GM20000 (cell line): ENCODE measurements at regions not wholly inside any gene's neighbourhood (a gene's known extent, or its start where the extent isn't known, plus 50 kb on each side); places are given as distances from the start of the nearest gene placed in this dataset.

ENCODE experiments used
- DNase-seq: peaks from one replicate; pipeline ENCODE4 v3.0.0; 2012; ENCODE audit warnings: low spot score
- CTCF ChIP-seq: IDR thresholded peaks from 2 replicates; pipeline ENCODE4 v1.5.1; 2012; ENCODE audit warnings: mild to moderate bottlenecking, control low read depth; ENCODE audit errors: extremely low read depth, missing control alignments

GRCh38 chr18:7388741-7389140 lies 157.9 kb downstream of the LRRC30 start:
- no peak for DNase-seq
- no peak for TF ChIP-seq CTCF

GRCh38 chr18:7390731-7391492 lies 160.0 kb downstream of the LRRC30 start:
- TF ChIP-seq CTCF = no peak
- no peak for DNase-seq

GRCh38 chr18:7393080-7393479 lies 162.2 kb downstream of the LRRC30 start:
- no peak for DNase-seq
- no peak for TF ChIP-seq CTCF

- TF ChIP-seq CTCF = no peak
- no peak for DNase-seq
Measured at GRCh38 chr18:7394050-7394659, 163.3 kb downstream of the LRRC30 start.

- no peak for TF ChIP-seq CTCF
- DNase-seq = no peak
Measured at GRCh38 chr18:7395566-7395965, 164.7 kb downstream of the LRRC30 start.

GRCh38 chr18:7413906-7414305 lies 153.2 kb upstream of the PTPRM start:
- DNase-seq = no peak
- TF ChIP-seq CTCF = no peak

GRCh38 chr18:7414459-7414858 lies 152.7 kb upstream of the PTPRM start:
- DNase-seq = no peak
- TF ChIP-seq CTCF = no peak
